Suprapubic skin (tissue), 4 donors: ENCODE measurements at regions not wholly inside any gene's neighbourhood (a gene's known extent, or its start where the extent isn't known, plus 50 kb on each side); places are given as distances from the start of the nearest gene placed in this dataset.

Source experiments
- DNase-seq, 2 donors: peaks; one replicate each; pipeline ENCODE4 v3.0.0-alpha.2; 2019; ENCODE audit warnings: low spot score in 2 of 2
- H3K27ac ChIP-seq: fragments of 200-600 bp; sonication (generic); one replicate; pipeline ENCODE4 v1.5.1; 2019
- H3K27me3 ChIP-seq: fragments of 200-600 bp; sonication (generic); one replicate; pipeline ENCODE4 v1.5.1; 2019
- H3K36me3 ChIP-seq: fragments of 200-600 bp; sonication (generic); one replicate; pipeline ENCODE4 v1.5.1; 2019
- H3K4me1 ChIP-seq: fragments of 200-600 bp; sonication (generic); one replicate; pipeline ENCODE4 v1.5.1; 2019
- H3K4me3 ChIP-seq: fragments of 200-600 bp; sonication (generic); one replicate; pipeline ENCODE4 v1.5.1; 2019; ENCODE audit warnings: mild to moderate bottlenecking
- H3K9me3 ChIP-seq: fragments of 200-600 bp; sonication (generic); one replicate; pipeline ENCODE4 v1.5.1; 2019
- EP300 ChIP-seq: sonication (generic); formaldehyde crosslinking; IDR thresholded peaks from one replicate; pipeline ENCODE4 v1.6.1; 2017; ENCODE audit warnings: antibody characterized with exemption
- POLR2A ChIP-seq, 2 donors: fragments of 450-650 bp; IDR thresholded peaks; one replicate each; pipeline ENCODE4 v1.6.1; 2017; ENCODE audit warnings: antibody characterized with exemption in 2 of 2, mild to moderate bottlenecking in 2 of 2, moderate library complexity in 2 of 2
- POLR2AphosphoS5 ChIP-seq, 3 donors: sonication (generic); formaldehyde crosslinking; IDR thresholded peaks; one replicate each; pipeline ENCODE4 v1.6.1; 2017; ENCODE audit warnings: antibody characterized with exemption in 3 of 3
- WGBS: methylation state at CpG from one replicate; pipeline ENCODE4 v1.1.5; 2018; 5-methylcytosine and 5-hydroxymethylcytosine counted together
- TF ChIP-seq, protein P1 (sequence below), 2 donors: fragments of 200-600 bp in 1 of 2; fragments of 450-650 bp in 1 of 2; sonication (generic) in 1 of 2; IDR thresholded peaks; one replicate each; pipeline ENCODE4 v1.5.1; 2016 to 2019; ENCODE audit warnings: antibody characterized with exemption in 2 of 2, mild to moderate bottlenecking in 1 of 2, moderate library complexity in 1 of 2

GRCh38 chr2:217340176-217340575, 480.3 kb upstream of the TNP1 start:
- Histone ChIP-seq H3K27me3 (no peaks in the 10 kb centered on the region), H3K4me1 (no peaks in the 10 kb centered on the region), H3K4me3 (no peak overlapping the region), H3K27ac (no peak overlapping the region), H3K36me3 (no peaks in the 10 kb centered on the region), H3K9me3 (no peaks in the 10 kb centered on the region)
- TF ChIP-seq, protein P1, sequence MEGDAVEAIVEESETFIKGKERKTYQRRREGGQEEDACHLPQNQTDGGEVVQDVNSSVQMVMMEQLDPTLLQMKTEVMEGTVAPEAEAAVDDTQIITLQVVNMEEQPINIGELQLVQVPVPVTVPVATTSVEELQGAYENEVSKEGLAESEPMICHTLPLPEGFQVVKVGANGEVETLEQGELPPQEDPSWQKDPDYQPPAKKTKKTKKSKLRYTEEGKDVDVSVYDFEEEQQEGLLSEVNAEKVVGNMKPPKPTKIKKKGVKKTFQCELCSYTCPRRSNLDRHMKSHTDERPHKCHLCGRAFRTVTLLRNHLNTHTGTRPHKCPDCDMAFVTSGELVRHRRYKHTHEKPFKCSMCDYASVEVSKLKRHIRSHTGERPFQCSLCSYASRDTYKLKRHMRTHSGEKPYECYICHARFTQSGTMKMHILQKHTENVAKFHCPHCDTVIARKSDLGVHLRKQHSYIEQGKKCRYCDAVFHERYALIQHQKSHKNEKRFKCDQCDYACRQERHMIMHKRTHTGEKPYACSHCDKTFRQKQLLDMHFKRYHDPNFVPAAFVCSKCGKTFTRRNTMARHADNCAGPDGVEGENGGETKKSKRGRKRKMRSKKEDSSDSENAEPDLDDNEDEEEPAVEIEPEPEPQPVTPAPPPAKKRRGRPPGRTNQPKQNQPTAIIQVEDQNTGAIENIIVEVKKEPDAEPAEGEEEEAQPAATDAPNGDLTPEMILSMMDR (IDR thresholded peaks at IDR 0.05) = no peak
- no peak for TF ChIP-seq POLR2A (IDR thresholded peaks at IDR 0.05)
- TF ChIP-seq EP300 = no peak
- TF ChIP-seq POLR2AphosphoS5 (IDR thresholded peaks at IDR 0.05) = no peak
- DNase-seq = no peak

GRCh38 chr2:217339753-217340152, 479.9 kb upstream of the TNP1 start:
- DNase-seq = no peak
- no peak overlapping the region for H3K4me3 ChIP-seq
- H3K27me3 ChIP-seq = no peaks in the 10 kb centered on the region
- TF ChIP-seq POLR2AphosphoS5 (IDR thresholded peaks at IDR 0.05) (no peak), POLR2A (IDR thresholded peaks at IDR 0.05) (no peak), EP300 (no peak)
- TF ChIP-seq, protein P1 (IDR thresholded peaks at IDR 0.05) = no peak
- H3K9me3 ChIP-seq = no peaks in the 10 kb centered on the region
- no peaks in the 10 kb centered on the region for H3K36me3 ChIP-seq
- H3K4me1 ChIP-seq = no peaks in the 10 kb centered on the region
- WGBS = 95% methylated on average over 5 of the region's 5 CpGs
- H3K27ac ChIP-seq = no peak overlapping the region

- H3K9me3 ChIP-seq = no peaks in the 10 kb centered on the region
- TF ChIP-seq POLR2AphosphoS5 (IDR thresholded peaks at IDR 0.05) = no peak
- TF ChIP-seq, protein P1 (IDR thresholded peaks at IDR 0.05) = no peak
- TF ChIP-seq EP300 = no peak
- TF ChIP-seq POLR2A (IDR thresholded peaks at IDR 0.05) = no peak
- H3K4me1 ChIP-seq = no peaks in the 10 kb centered on the region
- no peaks in the 10 kb centered on the region for H3K27me3 ChIP-seq
- no peak overlapping the region for H3K4me3 ChIP-seq
- no peak for DNase-seq
- no peaks in the 10 kb centered on the region for H3K36me3 ChIP-seq
- 64% methylated on average over 4 of the region's 4 CpGs for WGBS
- H3K27ac ChIP-seq = no peak overlapping the region
Observed at GRCh38 chr2:217338306-217338916, 478.5 kb upstream of the TNP1 start.

GRCh38 chr2:217337771-217338170, 477.9 kb upstream of the TNP1 start:
- Histone ChIP-seq H3K4me3 (no peak overlapping the region), H3K9me3 (no peaks in the 10 kb centered on the region), H3K36me3 (no peaks in the 10 kb centered on the region), H3K27ac (no peak overlapping the region), H3K27me3 (no peaks in the 10 kb centered on the region), H3K4me1 (peaks cover 3% of the 10 kb centered on the region)
- WGBS = 94% methylated on average over 3 of the region's 3 CpGs
- no peak for DNase-seq
- TF ChIP-seq POLR2A (IDR thresholded peaks at IDR 0.05) = no peak
- TF ChIP-seq, protein P1 (IDR thresholded peaks at IDR 0.05) = no peak
- no peak for TF ChIP-seq POLR2AphosphoS5 (IDR thresholded peaks at IDR 0.05)
- TF ChIP-seq EP300 = no peak

DNA sequence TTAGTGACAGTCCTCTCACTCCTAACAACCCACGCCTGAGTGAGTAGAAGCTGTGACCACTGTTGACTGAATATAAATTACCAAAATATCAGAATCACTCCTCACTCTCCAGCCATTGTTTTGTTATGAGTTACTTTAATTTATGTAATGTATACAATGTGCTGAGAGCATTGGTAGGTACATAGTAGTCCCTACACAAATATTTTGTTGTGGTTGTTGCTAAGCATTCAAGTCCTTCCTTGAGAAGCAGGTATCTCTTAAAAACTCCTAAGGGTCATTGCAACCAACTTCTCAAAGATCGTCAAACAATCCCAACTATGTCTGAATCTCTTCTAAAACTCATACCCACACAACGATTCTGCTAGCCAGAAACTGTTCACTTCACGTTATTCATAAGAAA, 476.8 kb upstream of the TNP1 start:
- 89% methylated on average over 4 of the region's 4 CpGs for WGBS
- H3K4me3 ChIP-seq = no peak overlapping the region
- H3K36me3 ChIP-seq = no peaks in the 10 kb centered on the region
- TF ChIP-seq POLR2AphosphoS5 (IDR thresholded peaks at IDR 0.05) = no peak
- TF ChIP-seq EP300 = no peak
- TF ChIP-seq, protein P1 (IDR thresholded peaks at IDR 0.05) = no peak
- no peak for TF ChIP-seq POLR2A (IDR thresholded peaks at IDR 0.05)
- peaks cover 3% of the 10 kb centered on the region for H3K4me1 ChIP-seq
- no peak overlapping the region for H3K27ac ChIP-seq
- no peak for DNase-seq
- no peaks in the 10 kb centered on the region for H3K27me3 ChIP-seq
- H3K9me3 ChIP-seq = no peaks in the 10 kb centered on the region
